HepG2 (cell line): ENCODE measurements at regions not wholly inside any gene's neighbourhood (a gene's known extent, or its start where the extent isn't known, plus 50 kb on each side); places are given as distances from the start of the nearest gene placed in this dataset.

Experiments
- ATAC-seq: fragments of 200-7000 bp; cut with Tn5 transposase; 3 replicates; pipeline ENCODE4 v1.9.1; 2020; ENCODE audit warnings: mild to moderate bottlenecking, moderate library complexity
- BruUV-seq: library from RNA; stranded (reverse); fragments of 400-500 nt; replicated peaks from 2 replicates; lab custom pipeline; 2021; lab: Mats Ljungman, UMichigan
- CTCF ChIA-PET: fragments of 300-600 bp; formaldehyde crosslinking; extraction: SDS; loops from one replicate; lab custom pipeline; 2021; ENCODE audit warnings: low total read pairs, inconsistent platforms, low intra/inter-chr PET ratio; lab: Yijun Ruan, JAX
- POLR2A ChIA-PET: fragments of 350-600 bp; sonication (Branson Sonifier 250); formaldehyde crosslinking; loops from one replicate; lab custom pipeline; 2020; ENCODE audit warnings: antibody characterized with exemption, inconsistent platforms; lab: Yijun Ruan, JAX
- DNase-seq: peaks from one replicate; pipeline ENCODE4 v3.0.0-alpha.2; 2015; ENCODE audit warnings: low spot score
- FAIRE-seq: peaks from 3 replicates; lab custom pipeline; 2011; peaks lifted over from hg19 to GRCh38; lab: Jason Lieb, UNC
- H2AFZ ChIP-seq: one replicate; pipeline ENCODE4 v1.6.1; 2011; ENCODE audit warnings: low read length, inconsistent platforms
- H3K27ac ChIP-seq: fragments of 300-600 bp; 3 replicates; pipeline ENCODE4 v1.8.0; 2011; ENCODE audit warnings: mixed run types, mild to moderate bottlenecking, mixed read lengths, low read length, inconsistent platforms; ENCODE audit not compliant: insufficient read depth; ENCODE audit errors: extremely low read length
- H3K27me3 ChIP-seq, 2 experiments: fragments of 200-600 bp in 1 of 2; 2 replicates in 1 of 2; 3 replicates in 1 of 2; pipeline versions ENCODE4 v1.6.0 to v1.8.0; 2011; ENCODE audit warnings: low read length in 2 of 2, mild to moderate bottlenecking in 2 of 2, moderate library complexity in 2 of 2, inconsistent platforms in 1 of 2; ENCODE audit not compliant: insufficient read depth in 2 of 2, control insufficient read depth in 1 of 2
- H3K36me3 ChIP-seq, 2 experiments: fragments of 200-600 bp in 1 of 2; replicated peaks in 1 of 2; 2 replicates in 1 of 2; 3 replicates in 1 of 2; pipeline versions ENCODE4 v1.5.1 to v1.8.0; 2011; ENCODE audit warnings: low read length in 2 of 2, inconsistent platforms in 1 of 2; ENCODE audit not compliant: insufficient read depth in 2 of 2, control insufficient read depth in 1 of 2
- H3K4me1 ChIP-seq: 2 replicates; pipeline ENCODE4 v1.5.1; 2012; ENCODE audit warnings: low read length, inconsistent platforms; ENCODE audit not compliant: insufficient read depth
- H3K4me2 ChIP-seq: 2 replicates; pipeline ENCODE4 v1.6.0; 2011; ENCODE audit warnings: low read depth, low read length, inconsistent platforms
- H3K4me3 ChIP-seq, 3 experiments: fragments of 200-600 bp in 1 of 3; sonication (generic), shearing (Covaris generic) in 1 of 3; replicated peaks in 1 of 3; 2 replicates each; pipeline ENCODE4 v1.5.1; 2011 to 2016; ENCODE audit warnings: low read length in 3 of 3, inconsistent platforms in 2 of 3, low read depth in 2 of 3, mild to moderate bottlenecking in 2 of 3, control low read depth in 1 of 3, mixed read lengths in 1 of 3; ENCODE audit not compliant: insufficient read depth in 1 of 3
- H3K79me2 ChIP-seq: one replicate; pipeline ENCODE4 v1.6.1; 2011; ENCODE audit warnings: low read length, inconsistent platforms; ENCODE audit not compliant: insufficient read depth
- H3K9ac ChIP-seq: 2 replicates; pipeline ENCODE4 v1.6.0; 2011; ENCODE audit warnings: mild to moderate bottlenecking, low read depth, low read length, inconsistent platforms; ENCODE audit not compliant: insufficient read depth
- H3K9me3 ChIP-seq: 2 replicates; pipeline ENCODE4 v1.5.1; 2012; ENCODE audit warnings: mild to moderate bottlenecking, low read length
- H4K20me1 ChIP-seq: 2 replicates; pipeline ENCODE4 v1.6.0; 2011; ENCODE audit warnings: inconsistent platforms, mild to moderate bottlenecking, low read length, moderate library complexity; ENCODE audit not compliant: insufficient read depth
- CREBL2 ChIP-seq: sonication (generic); formaldehyde crosslinking; IDR thresholded peaks from 2 replicates; pipeline ENCODE4 v1.8.1; 2023; ENCODE audit warnings: missing genetic modification reagents, mild to moderate bottlenecking, borderline replicate concordance
- DPF2 ChIP-seq: sonication (generic); formaldehyde crosslinking; IDR thresholded peaks from 2 replicates; pipeline ENCODE4 v1.4.0; 2020; ENCODE audit warnings: mild to moderate bottlenecking, low read depth, missing genetic modification reagents, borderline replicate concordance
- ESRRA ChIP-seq: sonication (generic); formaldehyde crosslinking; IDR thresholded peaks from 2 replicates; pipeline ENCODE4 v1.5.1; 2020; ENCODE audit warnings: mild to moderate bottlenecking, low read depth, missing genetic modification reagents
- HDAC2 ChIP-seq: sonication (generic); formaldehyde crosslinking; IDR thresholded peaks from 2 replicates; pipeline ENCODE4 v1.4.0; 2020; ENCODE audit warnings: missing genetic modification reagents
- HHEX ChIP-seq: IDR thresholded peaks from 2 replicates; pipeline ENCODE4 v1.6.1; 2016; ENCODE audit warnings: control low read depth
- HMG20B ChIP-seq: conservative IDR thresholded peaks from 2 replicates; pipeline ENCODE4 v1.6.1; 2016; ENCODE audit warnings: missing genetic modification reagents, missing compliant biosample characterization
- KDM4B ChIP-seq: sonication (generic); formaldehyde crosslinking; IDR thresholded peaks from 2 replicates; pipeline ENCODE4 v1.4.0; 2020; ENCODE audit warnings: missing genetic modification reagents
- KLF16 ChIP-seq, 2 experiments: sonication (generic) in 1 of 2; formaldehyde crosslinking in 1 of 2; IDR thresholded peaks; 2 replicates each; pipeline versions ENCODE4 v1.6.1 to v1.8.0; 2016 to 2023; ENCODE audit warnings: missing genetic modification reagents in 2 of 2, missing compliant biosample characterization in 1 of 2
- MED8 ChIP-seq: sonication (generic); formaldehyde crosslinking; IDR thresholded peaks from 2 replicates; pipeline ENCODE4 v1.8.1; 2023; ENCODE audit warnings: mild to moderate bottlenecking, missing genetic modification reagents; ENCODE audit not compliant: insufficient replicate concordance
- TAF1 ChIP-seq: sonication (generic); formaldehyde crosslinking; IDR thresholded peaks from 2 replicates; pipeline ENCODE4 v1.4.0; 2020; ENCODE audit warnings: missing genetic modification reagents
- ZBTB25 ChIP-seq: IDR thresholded peaks from 2 replicates; pipeline ENCODE4 v1.6.1; 2018; ENCODE audit warnings: missing genetic modification reagents
- ZBTB38 ChIP-seq: sonication (generic); formaldehyde crosslinking; IDR thresholded peaks from 2 replicates; pipeline ENCODE4 v1.5.1; 2020; ENCODE audit warnings: mild to moderate bottlenecking, missing genetic modification reagents
- ZBTB43 ChIP-seq: sonication (generic); formaldehyde crosslinking; conservative IDR thresholded peaks from 2 replicates; pipeline ENCODE4 v1.4.0; 2020; ENCODE audit warnings: missing genetic modification reagents
- ZNF33B ChIP-seq: sonication (generic); formaldehyde crosslinking; IDR thresholded peaks from 2 replicates; pipeline ENCODE4 v1.5.1; 2020; ENCODE audit warnings: mild to moderate bottlenecking, missing genetic modification reagents
- ZNF644 ChIP-seq: IDR thresholded peaks from 2 replicates; pipeline ENCODE4 v1.6.1; 2016; ENCODE audit warnings: low read depth
- WGBS: methylation state at CpG from one replicate; pipeline ENCODE4 v1.1.6; 2017; ENCODE audit warnings: low lambda C conversion rate; 5-methylcytosine and 5-hydroxymethylcytosine counted together
- in situ Hi-C: cut with HindIII; loops from 2 replicates; pipeline ENCODE4 v1.10.0; 2017; ENCODE audit warnings: low pct_unique_long_range_greater_than_20kb; ENCODE audit not compliant: extremely low pct_ligation_motif_present
- intact Hi-C: fragments of 100-400 bp; cut with micrococcal nuclease; formaldehyde crosslinking; loops from one replicate; pipeline ENCODE4 v1.10.0; 2022; ENCODE audit not compliant: unreplicated experiment

- intact Hi-C loops (no loop called here), in situ Hi-C loops (no loop called here)
- ChIA-PET POLR2A (no interaction called here), CTCF (no interaction called here)
- Histone ChIP-seq H3K79me2 (no peaks in the 10 kb centered on the region), H3K4me1 (no peaks in the 10 kb centered on the region), H3K27ac (no peak overlapping the region), H3K36me3 (no peaks in the 10 kb centered on the region), H3K4me2 (no peak overlapping the region), H3K9ac (no peak overlapping the region), H4K20me1 (no peaks in the 10 kb centered on the region), H3K9me3 (no peaks in the 10 kb centered on the region), H3K4me3 (no peak overlapping the region), H3K27me3 (no peaks in the 10 kb centered on the region; a peak in 1 of 5 replicates), H2AFZ (no peak overlapping the region)
- WGBS, result 0% methylated on average over 3 of the region's 3 CpGs
- DNase-seq, result no peak
- no peak for FAIRE-seq
- ATAC-seq, result no peak
- TF ChIP-seq HMG20B (CRISPR knock-in tag), result no peak
- no peak for TF ChIP-seq HDAC2
- TF ChIP-seq ZBTB43 (CRISPR knock-in tag), result no peak
- no peak for TF ChIP-seq CREBL2 (CRISPR knock-in tag)
- TF ChIP-seq ZBTB25 (CRISPR knock-in tag), result no peak
- BruUV-seq, result no TSS peak
These were observed 527.4 kb upstream of the ATXN8OS start for GRCh38 chr13:69580255-69580654.

- Histone ChIP-seq H3K79me2 (no peaks in the 10 kb centered on the region), H3K9me3 (no peaks in the 10 kb centered on the region), H3K27ac (no peak overlapping the region), H3K9ac (no peak overlapping the region), H4K20me1 (no peaks in the 10 kb centered on the region), H3K4me3 (no peak overlapping the region), H3K4me1 (no peaks in the 10 kb centered on the region), H3K27me3 (no peaks in the 10 kb centered on the region; a peak in 1 of 5 replicates), H3K4me2 (no peak overlapping the region), H3K36me3 (no peaks in the 10 kb centered on the region), H2AFZ (no peak overlapping the region)
- DNase-seq (no peak), FAIRE-seq (no peak), ATAC-seq (no peak)
- POLR2A ChIA-PET, result no interaction called here
- intact Hi-C loops, result no loop called here
- in situ Hi-C loops, result no loop called here
- CTCF ChIA-PET, result no interaction called here
- no peak for TF ChIP-seq ZNF644 (CRISPR knock-in tag)
- no peak for TF ChIP-seq HHEX (CRISPR knock-in tag)
- no peak for TF ChIP-seq MED8
- no peak for TF ChIP-seq ZNF33B (CRISPR knock-in tag)
- TF ChIP-seq ZBTB38, result no peak
- TF ChIP-seq KLF16 (CRISPR knock-in tag; IDR thresholded peaks at IDR 0.05), result no peak
- no peak for TF ChIP-seq KDM4B (CRISPR knock-in tag)
- TF ChIP-seq DPF2, result no peak
- no peak for TF ChIP-seq ESRRA
- TF ChIP-seq TAF1, result no peak
- TF ChIP-seq, all 625 proteins: peak for 0
- no TSS peak for BruUV-seq
These were observed 528.3 kb upstream of the ATXN8OS start for GRCh38 chr13:69579351-69579750.
